Tibial nerve (tissue), 3 donors: ENCODE measurements at regions not wholly inside any gene's neighbourhood (a gene's known extent, or its start where the extent isn't known, plus 50 kb on each side); places are given as distances from the start of the nearest gene placed in this dataset.

Experiments used
- CTCF ChIP-seq, 5 experiments: fragments of 200-600 bp in 3 of 5; fragments of 450-650 bp in 2 of 5; sonication (generic) in 3 of 5; IDR thresholded peaks; one replicate each; pipeline ENCODE4 v1.5.1; 2016 to 2019; ENCODE audit warnings: antibody characterized with exemption in 5 of 5, mild to moderate bottlenecking in 3 of 5, moderate library complexity in 2 of 5
- POLR2A ChIP-seq, 2 donors: fragments of 450-650 bp; IDR thresholded peaks; one replicate each; pipeline ENCODE4 v1.6.1; 2017; ENCODE audit warnings: antibody characterized with exemption in 2 of 2, mild to moderate bottlenecking in 2 of 2, moderate library complexity in 2 of 2

GRCh38 chr1:2881556-2881955, 80.1 kb upstream of the TTC34 start:
- TF ChIP-seq CTCF (IDR thresholded peaks at IDR 0.05) (no peak), POLR2A (IDR thresholded peaks at IDR 0.05) (no peak)
